ENCODE measurements at regions not wholly inside any gene's neighbourhood (a gene's known extent, or its start where the extent isn't known, plus 50 kb on each side); places are given as distances from the start of the nearest gene placed in this dataset.
"Not testable (repeated sequence)": the region's sequence is repeated elsewhere in the genome, so short reads cannot be mapped to it uniquely, and the experiment has no call there.

GRCh38 chr20:25860531-25861150 is 164.0 kb upstream of the ZNF337 start:
- no peak overlapping the region for H3K4me3 ChIP-seq (ENCODE audit: low read depth, low read length)
- TF ChIP-seq CTCF (IDR thresholded peaks at IDR 0.05; ENCODE audit: low read depth, low read length), result no peak

- H3K4me3 ChIP-seq (ENCODE audit: low read depth, low read length), result no peak overlapping the region
- TF ChIP-seq CTCF (IDR thresholded peaks at IDR 0.05; ENCODE audit: low read depth, low read length), result no peak
Measured at GRCh38 chr20:25859649-25860530, 163.2 kb upstream of the ZNF337 start.

GRCh38 chr20:25858495-25859425 is 162.1 kb upstream of the ZNF337 start:
- H3K4me3 ChIP-seq (ENCODE audit: low read depth, low read length), result no peak overlapping the region

GRCh38 chr20:25857091-25857788 is 160.6 kb upstream of the ZNF337 start:
- H3K4me3 ChIP-seq (ENCODE audit: low read depth, low read length), result not testable (repeated sequence)

More at GRCh38 chr20:25858495-25859425, 162.1 kb upstream of the ZNF337 start:
- TF ChIP-seq CTCF (IDR thresholded peaks at IDR 0.05; ENCODE audit: low read depth, low read length), result no peak

GRCh38 chr20:25856256-25856884 is 159.7 kb upstream of the ZNF337 start:
- no peak overlapping the region for H3K4me3 ChIP-seq (ENCODE audit: low read depth, low read length)
- TF ChIP-seq CTCF (IDR thresholded peaks at IDR 0.05; ENCODE audit: low read depth, low read length), result no peak

- H3K4me3 ChIP-seq (ENCODE audit: low read depth, low read length), result not testable (repeated sequence)
Measured at GRCh38 chr20:25855451-25856156, 159.0 kb upstream of the ZNF337 start.

GRCh38 chr20:25854666-25855065 is 158.0 kb upstream of the ZNF337 start:
- H3K4me3 ChIP-seq (ENCODE audit: low read depth, low read length), result not testable (repeated sequence)

- peak overlapping the region; percentile 55 for H3K4me3 ChIP-seq (ENCODE audit: low read depth, low read length)
Measured at GRCh38 chr20:25853718-25854388, 157.2 kb upstream of the ZNF337 start.

GRCh38 chr20:25852968-25853717 is 156.5 kb upstream of the ZNF337 start:
- peak overlapping the region; percentile 55 for H3K4me3 ChIP-seq (ENCODE audit: low read depth, low read length)

GRCh38 chr20:25850133-25850532 is 153.5 kb upstream of the ZNF337 start:
- not testable (repeated sequence) for H3K4me3 ChIP-seq (ENCODE audit: low read depth, low read length)
